Myocyte (in vitro differentiated cells): ENCODE measurements at regions not wholly inside any gene's neighbourhood (a gene's known extent, or its start where the extent isn't known, plus 50 kb on each side); places are given as distances from the start of the nearest gene placed in this dataset.
"Not testable (repeated sequence)": the region's sequence is repeated elsewhere in the genome, so short reads cannot be mapped to it uniquely, and the experiment has no call there.

Source experiments
- DNase-seq: peaks from one replicate; pipeline ENCODE4 v3.0.0-alpha.2; 2012; ENCODE audit warnings: low read depth

GRCh38 chr13:82096256-82096655 is 1755.3 kb upstream of the SPRY2 start:
- DNase-seq = no peak

- DNase-seq = peak; percentile 1
Observed at GRCh38 chr13:82092312-82092711, 1751.4 kb upstream of the SPRY2 start.

- DNase-seq = no peak
Observed at GRCh38 chr13:82088781-82089180, 1747.9 kb upstream of the SPRY2 start.

- DNase-seq = no peak
Observed at GRCh38 chr13:82076496-82076895, 1735.6 kb upstream of the SPRY2 start.

GRCh38 chr13:82070416-82070815 is 1729.5 kb upstream of the SPRY2 start:
- DNase-seq = no peak

- DNase-seq = no peak
Observed at GRCh38 chr13:82062772-82063171, 1721.8 kb upstream of the SPRY2 start.

- no peak for DNase-seq
Observed at GRCh38 chr13:82058364-82058763, 1717.4 kb upstream of the SPRY2 start.

- not testable (repeated sequence) for DNase-seq
Observed at GRCh38 chr13:82045316-82045715, 1704.4 kb upstream of the SPRY2 start.

GRCh38 chr13:82036602-82037001 is 1695.7 kb upstream of the SPRY2 start:
- DNase-seq = no peak

GRCh38 chr13:82011355-82011754 is 1670.4 kb upstream of the SPRY2 start:
- DNase-seq = no peak

GRCh38 chr13:82010780-82011179 is 1669.9 kb upstream of the SPRY2 start:
- DNase-seq = no peak

GRCh38 chr13:82002710-82003109 is 1661.8 kb upstream of the SPRY2 start:
- no peak for DNase-seq

- DNase-seq = no peak
Observed at GRCh38 chr13:81995316-81995715, 1654.4 kb upstream of the SPRY2 start.

GRCh38 chr13:81990652-81991051 is 1649.7 kb upstream of the SPRY2 start:
- DNase-seq = no peak

GRCh38 chr13:81988567-81988966 is 1647.6 kb upstream of the SPRY2 start:
- DNase-seq = no peak

GRCh38 chr13:81987677-81988357 is 1646.9 kb upstream of the SPRY2 start:
- no peak for DNase-seq

- no peak for DNase-seq
Observed at GRCh38 chr13:81987159-81987558, 1646.2 kb upstream of the SPRY2 start.

- no peak for DNase-seq
Observed at GRCh38 chr13:81986308-81986707, 1645.4 kb upstream of the SPRY2 start.

- no peak for DNase-seq
Observed at GRCh38 chr13:81957121-81957520, 1616.2 kb upstream of the SPRY2 start.

GRCh38 chr13:81929988-81930387 is 1589.1 kb upstream of the SPRY2 start:
- peak; percentile 2 for DNase-seq

- DNase-seq = no peak
Observed at GRCh38 chr13:81927347-81927746, 1586.4 kb upstream of the SPRY2 start.

GRCh38 chr13:81917810-81918209 is 1576.9 kb upstream of the SPRY2 start:
- DNase-seq = no peak

GRCh38 chr13:81916461-81916860 is 1575.5 kb upstream of the SPRY2 start:
- no peak for DNase-seq
